ENCODE measurements at regions not wholly inside any gene's neighbourhood (a gene's known extent, or its start where the extent isn't known, plus 50 kb on each side); places are given as distances from the start of the nearest gene placed in this dataset.

GRCh38 chr12:24714237-24714636 is 234.7 kb downstream of the BCAT1 start:
- no peak for TF ChIP-seq POLR2A (IDR thresholded peaks at IDR 0.05; ENCODE audit: low read depth, low read length)
- no peak for TF ChIP-seq TAF1 (IDR thresholded peaks at IDR 0.05; ENCODE audit: borderline replicate concordance, low read depth, low read length)

Measured in GM12892 (cell line).